HepG2 (cell line): ENCODE measurements at regions not wholly inside any gene's neighbourhood (a gene's known extent, or its start where the extent isn't known, plus 50 kb on each side); places are given as distances from the start of the nearest gene placed in this dataset.

Experiments used
- ATAC-seq: fragments of 200-7000 bp; cut with Tn5 transposase; 3 replicates; pipeline ENCODE4 v1.9.1; 2020; ENCODE audit warnings: mild to moderate bottlenecking, moderate library complexity
- BruUV-seq: library from RNA; stranded (reverse); fragments of 400-500 nt; replicated peaks from 2 replicates; lab custom pipeline; 2021; lab: Mats Ljungman, UMichigan
- CTCF ChIA-PET: fragments of 300-600 bp; formaldehyde crosslinking; extraction: SDS; loops from one replicate; lab custom pipeline; 2021; ENCODE audit warnings: low total read pairs, inconsistent platforms, low intra/inter-chr PET ratio; lab: Yijun Ruan, JAX
- POLR2A ChIA-PET: fragments of 350-600 bp; sonication (Branson Sonifier 250); formaldehyde crosslinking; loops from one replicate; lab custom pipeline; 2020; ENCODE audit warnings: antibody characterized with exemption, inconsistent platforms; lab: Yijun Ruan, JAX
- DNase-seq: peaks from one replicate; pipeline ENCODE4 v3.0.0-alpha.2; 2015; ENCODE audit warnings: low spot score
- FAIRE-seq: peaks from 3 replicates; lab custom pipeline; 2011; peaks lifted over from hg19 to GRCh38; lab: Jason Lieb, UNC
- H2AFZ ChIP-seq: one replicate; pipeline ENCODE4 v1.6.1; 2011; ENCODE audit warnings: low read length, inconsistent platforms
- H3K27ac ChIP-seq: fragments of 300-600 bp; 3 replicates; pipeline ENCODE4 v1.8.0; 2011; ENCODE audit warnings: mixed run types, mild to moderate bottlenecking, mixed read lengths, low read length, inconsistent platforms; ENCODE audit not compliant: insufficient read depth; ENCODE audit errors: extremely low read length
- H3K27me3 ChIP-seq, 2 experiments: fragments of 200-600 bp in 1 of 2; 2 replicates in 1 of 2; 3 replicates in 1 of 2; pipeline versions ENCODE4 v1.6.0 to v1.8.0; 2011; ENCODE audit warnings: low read length in 2 of 2, mild to moderate bottlenecking in 2 of 2, moderate library complexity in 2 of 2, inconsistent platforms in 1 of 2; ENCODE audit not compliant: insufficient read depth in 2 of 2, control insufficient read depth in 1 of 2
- H3K36me3 ChIP-seq, 2 experiments: fragments of 200-600 bp in 1 of 2; replicated peaks in 1 of 2; 2 replicates in 1 of 2; 3 replicates in 1 of 2; pipeline versions ENCODE4 v1.5.1 to v1.8.0; 2011; ENCODE audit warnings: low read length in 2 of 2, inconsistent platforms in 1 of 2; ENCODE audit not compliant: insufficient read depth in 2 of 2, control insufficient read depth in 1 of 2
- H3K4me1 ChIP-seq: 2 replicates; pipeline ENCODE4 v1.5.1; 2012; ENCODE audit warnings: low read length, inconsistent platforms; ENCODE audit not compliant: insufficient read depth
- H3K4me2 ChIP-seq: 2 replicates; pipeline ENCODE4 v1.6.0; 2011; ENCODE audit warnings: low read depth, low read length, inconsistent platforms
- H3K4me3 ChIP-seq, 3 experiments: fragments of 200-600 bp in 1 of 3; sonication (generic), shearing (Covaris generic) in 1 of 3; replicated peaks in 1 of 3; 2 replicates each; pipeline ENCODE4 v1.5.1; 2011 to 2016; ENCODE audit warnings: low read length in 3 of 3, inconsistent platforms in 2 of 3, low read depth in 2 of 3, mild to moderate bottlenecking in 2 of 3, control low read depth in 1 of 3, mixed read lengths in 1 of 3; ENCODE audit not compliant: insufficient read depth in 1 of 3
- H3K79me2 ChIP-seq: one replicate; pipeline ENCODE4 v1.6.1; 2011; ENCODE audit warnings: low read length, inconsistent platforms; ENCODE audit not compliant: insufficient read depth
- H3K9ac ChIP-seq: 2 replicates; pipeline ENCODE4 v1.6.0; 2011; ENCODE audit warnings: mild to moderate bottlenecking, low read depth, low read length, inconsistent platforms; ENCODE audit not compliant: insufficient read depth
- H3K9me3 ChIP-seq: 2 replicates; pipeline ENCODE4 v1.5.1; 2012; ENCODE audit warnings: mild to moderate bottlenecking, low read length
- H4K20me1 ChIP-seq: 2 replicates; pipeline ENCODE4 v1.6.0; 2011; ENCODE audit warnings: inconsistent platforms, mild to moderate bottlenecking, low read length, moderate library complexity; ENCODE audit not compliant: insufficient read depth
- BRD4 ChIP-seq: sonication (generic); formaldehyde crosslinking; IDR thresholded peaks from 2 replicates; pipeline ENCODE4 v1.4.0; 2020; ENCODE audit warnings: missing genetic modification reagents
- CCDC6 ChIP-seq: sonication (generic); formaldehyde crosslinking; IDR thresholded peaks from 2 replicates; pipeline ENCODE4 v1.8.1; 2022; ENCODE audit warnings: mild to moderate bottlenecking, missing genetic modification reagents, moderate library complexity
- GPBP1L1 ChIP-seq: sonication (generic); formaldehyde crosslinking; IDR thresholded peaks from 2 replicates; pipeline ENCODE4 v1.5.0; 2020; ENCODE audit warnings: mild to moderate bottlenecking, missing genetic modification reagents
- HOXD1 ChIP-seq: sonication (generic); formaldehyde crosslinking; IDR thresholded peaks from 2 replicates; pipeline ENCODE4 v1.5.0; 2020; ENCODE audit warnings: missing genetic modification reagents
- MTA3 ChIP-seq: sonication (generic); formaldehyde crosslinking; IDR thresholded peaks from 2 replicates; pipeline ENCODE4 v1.4.0; 2020; ENCODE audit warnings: missing genetic modification reagents
- NFE2 ChIP-seq: sonication (generic); formaldehyde crosslinking; IDR thresholded peaks from 2 replicates; pipeline ENCODE4 v1.4.0; 2020; ENCODE audit warnings: missing genetic modification reagents
- NPAS2 ChIP-seq: sonication (generic); formaldehyde crosslinking; IDR thresholded peaks from 2 replicates; pipeline ENCODE4 v1.8.0; 2022; ENCODE audit warnings: mild to moderate bottlenecking, missing genetic modification reagents, borderline replicate concordance
- RFXAP ChIP-seq: sonication (generic); formaldehyde crosslinking; IDR thresholded peaks from 2 replicates; pipeline ENCODE4 v1.4.0; 2020; ENCODE audit warnings: missing genetic modification reagents, borderline replicate concordance
- SIN3B ChIP-seq: fragments of 150-350 bp; IDR thresholded peaks from 2 replicates; pipeline ENCODE4 v1.6.1; 2014; ENCODE audit warnings: low read length
- SKI ChIP-seq: fragments of 450-650 bp; IDR thresholded peaks from one replicate; pipeline ENCODE4 v1.6.1; 2018; ENCODE audit warnings: mild to moderate bottlenecking; ENCODE audit not compliant: partially characterized antibody
- ZBTB38 ChIP-seq: sonication (generic); formaldehyde crosslinking; IDR thresholded peaks from 2 replicates; pipeline ENCODE4 v1.5.1; 2020; ENCODE audit warnings: mild to moderate bottlenecking, missing genetic modification reagents
- ZNF510 ChIP-seq: sonication (generic); formaldehyde crosslinking; IDR thresholded peaks from 2 replicates; pipeline ENCODE4 v1.4.0; 2020; ENCODE audit warnings: low read depth, mild to moderate bottlenecking, missing genetic modification reagents
- ZNF615 ChIP-seq: sonication (generic); formaldehyde crosslinking; IDR thresholded peaks from 2 replicates; pipeline ENCODE4 v1.5.0; 2020; ENCODE audit warnings: mild to moderate bottlenecking, missing genetic modification reagents, borderline replicate concordance
- ZSCAN31 ChIP-seq: sonication (generic); formaldehyde crosslinking; IDR thresholded peaks from 2 replicates; pipeline ENCODE4 v1.5.0; 2020; ENCODE audit warnings: low read depth, mild to moderate bottlenecking, missing genetic modification reagents
- WGBS: methylation state at CpG from one replicate; pipeline ENCODE4 v1.1.6; 2017; ENCODE audit warnings: low lambda C conversion rate; 5-methylcytosine and 5-hydroxymethylcytosine counted together
- in situ Hi-C: cut with HindIII; loops from 2 replicates; pipeline ENCODE4 v1.10.0; 2017; ENCODE audit warnings: low pct_unique_long_range_greater_than_20kb; ENCODE audit not compliant: extremely low pct_ligation_motif_present
- intact Hi-C: fragments of 100-400 bp; cut with micrococcal nuclease; formaldehyde crosslinking; loops from one replicate; pipeline ENCODE4 v1.10.0; 2022; ENCODE audit not compliant: unreplicated experiment

GRCh38 chr1:98172578-98172977 is 251.7 kb upstream of the DPYD start:
- intact Hi-C loops: no loop called here
- no peaks in the 10 kb centered on the region for H3K4me1 ChIP-seq
- no peak overlapping the region for H3K4me2 ChIP-seq
- H4K20me1 ChIP-seq: no peaks in the 10 kb centered on the region
- ChIA-PET POLR2A (no interaction called here), CTCF (no interaction called here)
- FAIRE-seq: no peak
- H3K36me3 ChIP-seq: no peaks in the 10 kb centered on the region
- no peak for TF ChIP-seq NPAS2 (CRISPR knock-in tag)
- TF ChIP-seq MTA3 (CRISPR knock-in tag): no peak
- no peak for TF ChIP-seq RFXAP (CRISPR knock-in tag)
- TF ChIP-seq ZBTB38 (CRISPR knock-in tag): no peak
- no peak for TF ChIP-seq ZSCAN31 (CRISPR knock-in tag)
- TF ChIP-seq NFE2 (CRISPR knock-in tag): no peak
- no peak for TF ChIP-seq SIN3B
- TF ChIP-seq HOXD1 (CRISPR knock-in tag): no peak
- no peak for TF ChIP-seq ZNF615 (CRISPR knock-in tag)
- TF ChIP-seq, all 625 proteins: peak for 0
- BruUV-seq: no TSS peak
- Histone ChIP-seq H3K79me2 (no peaks in the 10 kb centered on the region), H2AFZ (no peak overlapping the region), H3K4me3 (no peak overlapping the region), H3K9ac (no peak overlapping the region), H3K9me3 (no peaks in the 10 kb centered on the region), H3K27ac (no peak overlapping the region), H3K27me3 (no peaks in the 10 kb centered on the region)
- in situ Hi-C loops: no loop called here
- 1% methylated on average over 3 of the region's 3 CpGs for WGBS
- no peak for ATAC-seq
- DNase-seq: no peak

GRCh38 chr1:98172022-98172421 is 251.2 kb upstream of the DPYD start:
- 39% methylated on average over 2 of the region's 2 CpGs for WGBS
- no peak for FAIRE-seq
- in situ Hi-C loops: no loop called here
- no peak overlapping the region for H3K4me3 ChIP-seq
- H3K79me2 ChIP-seq: no peaks in the 10 kb centered on the region
- H3K9me3 ChIP-seq: no peaks in the 10 kb centered on the region
- H3K4me1 ChIP-seq: no peaks in the 10 kb centered on the region
- intact Hi-C loops: no loop called here
- DNase-seq: no peak
- no peak for ATAC-seq
- ChIA-PET CTCF (no interaction called here), POLR2A (no interaction called here)
- H2AFZ ChIP-seq: no peak overlapping the region
- H3K27me3 ChIP-seq: no peaks in the 10 kb centered on the region
- BruUV-seq: no TSS peak
- H3K4me2 ChIP-seq: no peak overlapping the region
- H3K36me3 ChIP-seq: no peaks in the 10 kb centered on the region
- no peaks in the 10 kb centered on the region for H4K20me1 ChIP-seq
- no peak overlapping the region for H3K9ac ChIP-seq
- no peak overlapping the region for H3K27ac ChIP-seq
- TF ChIP-seq ZNF510 (CRISPR knock-in tag) (no peak), BRD4 (CRISPR knock-in tag) (no peak), GPBP1L1 (CRISPR knock-in tag) (no peak), CCDC6 (CRISPR knock-in tag) (no peak), SKI (no peak)
